SK-N-SH treated with all-trans-retinoic acid at 6 μM for 48 hours (cell line): ENCODE measurements at regions not wholly inside any gene's neighbourhood (a gene's known extent, or its start where the extent isn't known, plus 50 kb on each side); places are given as distances from the start of the nearest gene placed in this dataset.
"Not testable (repeated sequence)": the region's sequence is repeated elsewhere in the genome, so short reads cannot be mapped to it uniquely, and the experiment has no call there.

Experiments used
- CSDC2 ChIP-seq: fragments of 250-450 bp; sonication (Bioruptor Pico); IDR thresholded peaks from 2 replicates; pipeline ENCODE4 v1.5.0; 2020; ENCODE audit warnings: mild to moderate bottlenecking, moderate library complexity
- CSRNP3 ChIP-seq: fragments of 250-450 bp; sonication (Bioruptor Pico); IDR thresholded peaks from 2 replicates; pipeline ENCODE4 v1.5.1; 2021; ENCODE audit warnings: mild to moderate bottlenecking, moderate library complexity
- ESRRG ChIP-seq: fragments of 250-450 bp; sonication (Bioruptor Pico); IDR thresholded peaks from 2 replicates; pipeline ENCODE4 v1.6.1; 2021; ENCODE audit warnings: mild to moderate bottlenecking
- ISL1 ChIP-seq: fragments of 250-450 bp; sonication (Bioruptor Pico); IDR thresholded peaks from 2 replicates; pipeline ENCODE4 v2.1.2; 2022; ENCODE audit warnings: mild to moderate bottlenecking, moderate library complexity
- PATZ1 ChIP-seq: fragments of 250-450 bp; sonication (Bioruptor Pico); IDR thresholded peaks from 2 replicates; pipeline ENCODE4 v1.8.0; 2020; ENCODE audit warnings: mild to moderate bottlenecking, moderate library complexity, borderline replicate concordance
- PPARA ChIP-seq: fragments of 250-450 bp; sonication (Bioruptor Pico); IDR thresholded peaks from 2 replicates; pipeline ENCODE4 v1.5.0; 2020; ENCODE audit warnings: mild to moderate bottlenecking, borderline replicate concordance
- RARB ChIP-seq: fragments of 250-450 bp; sonication (Bioruptor Pico); IDR thresholded peaks from 2 replicates; pipeline ENCODE4 v1.8.0; 2021; ENCODE audit warnings: mild to moderate bottlenecking, moderate library complexity
- SNAI2 ChIP-seq: fragments of 250-450 bp; sonication (Bioruptor Pico); IDR thresholded peaks from 2 replicates; pipeline ENCODE4 v1.5.0; 2020; ENCODE audit warnings: mild to moderate bottlenecking, moderate library complexity
- TOX ChIP-seq: fragments of 250-450 bp; sonication (Bioruptor Pico); IDR thresholded peaks from 2 replicates; pipeline ENCODE4 v1.8.0; 2021; ENCODE audit warnings: mild to moderate bottlenecking, moderate library complexity, borderline replicate concordance
- TSHZ2 ChIP-seq: fragments of 250-450 bp; sonication (Bioruptor Pico); IDR thresholded peaks from 2 replicates; pipeline ENCODE4 v1.5.0; 2020; ENCODE audit warnings: mild to moderate bottlenecking, moderate library complexity
- ZFP30 ChIP-seq: fragments of 450-650 bp; formaldehyde crosslinking; IDR thresholded peaks from 2 replicates; pipeline ENCODE4 v1.5.0; 2022; ENCODE audit warnings: mild to moderate bottlenecking, moderate library complexity
- ZNF70 ChIP-seq: fragments of 450-650 bp; formaldehyde crosslinking; IDR thresholded peaks from 2 replicates; pipeline ENCODE4 v1.5.0; 2020; ENCODE audit warnings: mild to moderate bottlenecking, moderate library complexity
- ZNF8 ChIP-seq: fragments of 450-650 bp; formaldehyde crosslinking; IDR thresholded peaks from 2 replicates; pipeline ENCODE4 v1.5.0; 2020; ENCODE audit warnings: mild to moderate bottlenecking, moderate library complexity

- not testable (repeated sequence) for TF ChIP-seq RARB; PATZ1 (CRISPR knock-in tag); TOX; CSRNP3 (CRISPR knock-in tag); ISL1; CSDC2 (CRISPR knock-in tag); TSHZ2 (CRISPR knock-in tag); ZNF70; ZNF8 (CRISPR knock-in tag); SNAI2 (CRISPR knock-in tag); PPARA; ESRRG; ZFP30 (CRISPR knock-in tag)
Measured at GRCh38 chr12:131205275-131205933, 251.7 kb downstream of the ADGRD1 start.
